ENCODE measurements at regions not wholly inside any gene's neighbourhood (a gene's known extent, or its start where the extent isn't known, plus 50 kb on each side); places are given as distances from the start of the nearest gene placed in this dataset.

DNA sequence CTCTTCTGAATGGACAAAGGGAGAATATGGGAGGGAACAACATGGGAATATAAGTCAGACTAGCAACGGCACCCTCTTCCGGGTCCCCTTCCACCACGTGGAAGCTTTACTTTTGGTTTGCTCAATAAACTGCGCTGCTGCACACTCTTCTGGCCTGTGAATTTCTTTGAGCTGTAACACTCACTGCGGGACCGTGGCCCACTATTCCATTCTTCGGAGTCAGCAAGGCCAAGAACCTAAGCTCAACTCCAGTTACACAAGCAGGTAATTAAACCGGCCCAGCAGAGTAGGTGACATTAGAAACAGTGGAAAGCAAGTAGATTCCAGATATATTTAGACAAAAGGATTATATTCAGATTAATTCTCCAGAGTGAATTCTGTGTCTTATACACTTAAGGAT lies 697.4 kb upstream of the NXPH2 start:
- Histone ChIP-seq H3K27me3 (ENCODE audit: insufficient read depth, low read depth) (no peaks in the 10 kb centered on the region), H3K9ac (no peak overlapping the region), H3K79me2 (ENCODE audit: insufficient read depth, low read depth) (no peaks in the 10 kb centered on the region), H4K20me1 (ENCODE audit: insufficient read depth) (no peaks in the 10 kb centered on the region), H2AFZ (ENCODE audit: low read depth) (no peak overlapping the region), H3K36me3 (ENCODE audit: insufficient read depth) (no peaks in the 10 kb centered on the region), H3K4me1 (ENCODE audit: low read depth, poor library complexity, severe bottlenecking) (no peaks in the 10 kb centered on the region), H3K4me3 (IDR thresholded peaks at IDR 0.05; ENCODE audit: insufficient read depth, low read depth, low read length) (no peak overlapping the region), H3K4me2 (no peak overlapping the region), H3K27ac (no peak overlapping the region)
- TF ChIP-seq, protein P1, sequence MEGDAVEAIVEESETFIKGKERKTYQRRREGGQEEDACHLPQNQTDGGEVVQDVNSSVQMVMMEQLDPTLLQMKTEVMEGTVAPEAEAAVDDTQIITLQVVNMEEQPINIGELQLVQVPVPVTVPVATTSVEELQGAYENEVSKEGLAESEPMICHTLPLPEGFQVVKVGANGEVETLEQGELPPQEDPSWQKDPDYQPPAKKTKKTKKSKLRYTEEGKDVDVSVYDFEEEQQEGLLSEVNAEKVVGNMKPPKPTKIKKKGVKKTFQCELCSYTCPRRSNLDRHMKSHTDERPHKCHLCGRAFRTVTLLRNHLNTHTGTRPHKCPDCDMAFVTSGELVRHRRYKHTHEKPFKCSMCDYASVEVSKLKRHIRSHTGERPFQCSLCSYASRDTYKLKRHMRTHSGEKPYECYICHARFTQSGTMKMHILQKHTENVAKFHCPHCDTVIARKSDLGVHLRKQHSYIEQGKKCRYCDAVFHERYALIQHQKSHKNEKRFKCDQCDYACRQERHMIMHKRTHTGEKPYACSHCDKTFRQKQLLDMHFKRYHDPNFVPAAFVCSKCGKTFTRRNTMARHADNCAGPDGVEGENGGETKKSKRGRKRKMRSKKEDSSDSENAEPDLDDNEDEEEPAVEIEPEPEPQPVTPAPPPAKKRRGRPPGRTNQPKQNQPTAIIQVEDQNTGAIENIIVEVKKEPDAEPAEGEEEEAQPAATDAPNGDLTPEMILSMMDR (conservative IDR thresholded peaks at IDR 0.05; ENCODE audit: low read depth, low read length): no peak

DNA sequence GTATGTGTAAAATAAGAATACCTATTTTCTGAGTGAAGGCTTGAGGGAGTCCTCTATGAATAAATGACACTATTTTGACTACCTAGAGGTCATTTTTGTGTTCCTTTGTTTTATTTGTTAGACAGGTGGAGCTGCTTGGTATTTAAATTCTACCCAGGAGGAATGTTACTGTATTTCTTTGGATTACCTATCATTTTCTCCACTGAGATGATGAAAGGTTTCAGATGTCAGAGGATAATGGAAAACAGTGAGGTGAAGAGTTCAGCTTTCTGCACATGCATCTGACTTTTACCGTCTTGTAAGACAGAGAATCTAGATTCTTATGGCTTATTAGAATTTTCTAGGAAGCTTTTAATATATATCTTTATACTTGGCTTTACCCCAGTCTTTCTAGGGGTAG lies 689.8 kb upstream of the NXPH2 start:
- H3K27me3 ChIP-seq (ENCODE audit: insufficient read depth, low read depth): no peaks in the 10 kb centered on the region
- H3K9ac ChIP-seq: no peak overlapping the region
- no peak overlapping the region for H2AFZ ChIP-seq (ENCODE audit: low read depth)
- no peak overlapping the region for H3K27ac ChIP-seq
- no peaks in the 10 kb centered on the region for H3K79me2 ChIP-seq (ENCODE audit: insufficient read depth, low read depth)
- H3K36me3 ChIP-seq (ENCODE audit: insufficient read depth): no peaks in the 10 kb centered on the region
- H3K4me1 ChIP-seq (ENCODE audit: low read depth, poor library complexity, severe bottlenecking): no peaks in the 10 kb centered on the region
- no peaks in the 10 kb centered on the region for H4K20me1 ChIP-seq (ENCODE audit: insufficient read depth)
- TF ChIP-seq, protein P1 (conservative IDR thresholded peaks at IDR 0.05; ENCODE audit: low read depth, low read length): no peak
- no peak overlapping the region for H3K4me2 ChIP-seq
- H3K4me3 ChIP-seq (IDR thresholded peaks at IDR 0.05; ENCODE audit: insufficient read depth, low read depth, low read length): no peak overlapping the region

DNA sequence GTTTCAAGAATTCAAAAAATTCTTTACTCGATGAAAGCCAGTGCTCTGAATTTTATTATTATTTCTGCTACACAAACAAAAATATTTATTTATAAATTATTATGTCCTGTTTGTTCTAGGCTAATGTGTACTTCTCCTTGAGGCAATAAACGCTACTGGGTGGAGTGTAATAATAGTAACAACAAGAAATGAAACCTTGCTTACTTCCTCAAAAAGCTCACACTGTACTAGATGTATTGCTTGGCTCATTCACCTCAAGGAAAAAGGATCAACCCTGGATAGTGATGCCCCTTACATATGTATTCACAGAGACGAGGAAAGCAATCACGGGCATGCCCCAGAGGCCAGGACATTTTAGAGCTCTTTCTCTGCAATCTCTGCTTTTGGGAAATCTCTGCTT lies 685.6 kb upstream of the NXPH2 start:
- Histone ChIP-seq H3K4me1 (ENCODE audit: low read depth, poor library complexity, severe bottlenecking) (no peaks in the 10 kb centered on the region), H4K20me1 (ENCODE audit: insufficient read depth) (no peaks in the 10 kb centered on the region), H3K4me2 (no peak overlapping the region), H3K79me2 (ENCODE audit: insufficient read depth, low read depth) (no peaks in the 10 kb centered on the region), H2AFZ (ENCODE audit: low read depth) (no peak overlapping the region), H3K27me3 (ENCODE audit: insufficient read depth, low read depth) (no peaks in the 10 kb centered on the region), H3K27ac (no peak overlapping the region), H3K36me3 (ENCODE audit: insufficient read depth) (no peaks in the 10 kb centered on the region), H3K4me3 (IDR thresholded peaks at IDR 0.05; ENCODE audit: insufficient read depth, low read depth, low read length) (no peak overlapping the region), H3K9ac (no peak overlapping the region)
- TF ChIP-seq, protein P1 (conservative IDR thresholded peaks at IDR 0.05; ENCODE audit: low read depth, low read length): no peak

DNA sequence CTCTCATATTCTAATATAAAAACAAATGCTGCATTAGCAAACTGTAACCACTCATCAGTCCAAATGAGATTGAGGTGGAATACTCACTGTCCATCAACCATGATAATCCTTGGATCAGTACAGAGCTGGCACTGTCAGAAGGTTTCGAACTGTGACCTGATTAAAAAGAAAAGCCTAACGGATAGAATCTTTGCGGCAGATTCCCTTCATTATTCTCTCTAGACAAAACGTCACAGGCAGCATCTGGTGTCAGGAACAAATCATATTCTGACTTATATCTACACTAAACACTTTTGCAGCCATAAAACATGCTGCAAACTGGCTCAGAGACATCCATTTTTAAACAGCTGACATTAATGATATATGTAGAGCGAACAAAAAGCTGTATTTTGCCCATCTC lies 677.7 kb upstream of the NXPH2 start:
- H3K4me3 ChIP-seq (IDR thresholded peaks at IDR 0.05; ENCODE audit: insufficient read depth, low read depth, low read length): no peak overlapping the region
- H3K36me3 ChIP-seq (ENCODE audit: insufficient read depth): no peaks in the 10 kb centered on the region
- TF ChIP-seq, protein P1 (conservative IDR thresholded peaks at IDR 0.05; ENCODE audit: low read depth, low read length): no peak
- no peak overlapping the region for H3K4me2 ChIP-seq
- H3K4me1 ChIP-seq (ENCODE audit: low read depth, poor library complexity, severe bottlenecking): no peaks in the 10 kb centered on the region
- no peak overlapping the region for H3K27ac ChIP-seq
- H3K79me2 ChIP-seq (ENCODE audit: insufficient read depth, low read depth): no peaks in the 10 kb centered on the region
- H3K9ac ChIP-seq: no peak overlapping the region
- no peaks in the 10 kb centered on the region for H3K27me3 ChIP-seq (ENCODE audit: insufficient read depth, low read depth)
- no peak overlapping the region for H2AFZ ChIP-seq (ENCODE audit: low read depth)
- H4K20me1 ChIP-seq (ENCODE audit: insufficient read depth): no peaks in the 10 kb centered on the region

DNA sequence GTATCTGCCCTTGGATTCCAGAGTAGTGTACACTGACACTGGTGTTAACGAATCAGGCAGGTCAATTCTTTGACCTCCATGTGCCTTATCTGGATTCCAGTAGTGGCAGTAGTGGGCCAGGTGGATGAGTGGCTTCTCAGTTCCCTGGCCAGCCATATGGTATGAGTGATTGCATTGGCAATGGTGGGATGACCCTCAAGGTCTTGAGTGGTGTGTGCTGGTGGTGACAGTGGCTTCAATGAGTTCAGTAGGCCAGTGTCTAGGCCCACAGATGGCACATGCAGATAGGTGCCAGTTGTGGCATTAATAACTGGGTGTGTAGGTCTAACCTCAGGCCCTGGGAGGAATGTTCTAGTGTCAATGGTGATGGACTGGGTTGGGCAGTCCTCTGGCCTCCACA lies 674.1 kb upstream of the NXPH2 start:
- H4K20me1 ChIP-seq (ENCODE audit: insufficient read depth): no peaks in the 10 kb centered on the region
- H3K4me1 ChIP-seq (ENCODE audit: low read depth, poor library complexity, severe bottlenecking): no peaks in the 10 kb centered on the region
- H3K4me3 ChIP-seq (IDR thresholded peaks at IDR 0.05; ENCODE audit: insufficient read depth, low read depth, low read length): no peak overlapping the region
- H3K9ac ChIP-seq: no peak overlapping the region
- H3K27me3 ChIP-seq (ENCODE audit: insufficient read depth, low read depth): no peaks in the 10 kb centered on the region
- no peaks in the 10 kb centered on the region for H3K36me3 ChIP-seq (ENCODE audit: insufficient read depth)
- no peaks in the 10 kb centered on the region for H3K79me2 ChIP-seq (ENCODE audit: insufficient read depth, low read depth)
- TF ChIP-seq, protein P1 (conservative IDR thresholded peaks at IDR 0.05; ENCODE audit: low read depth, low read length): no peak
- no peak overlapping the region for H3K4me2 ChIP-seq
- H2AFZ ChIP-seq (ENCODE audit: low read depth): no peak overlapping the region
- no peak overlapping the region for H3K27ac ChIP-seq
